HepG2 (cell line): ENCODE measurements at regions not wholly inside any gene's neighbourhood (a gene's known extent, or its start where the extent isn't known, plus 50 kb on each side); places are given as distances from the start of the nearest gene placed in this dataset.

Experiments used
- ATAC-seq: fragments of 200-7000 bp; cut with Tn5 transposase; 3 replicates; pipeline ENCODE4 v1.9.1; 2020; ENCODE audit warnings: mild to moderate bottlenecking, moderate library complexity
- BruUV-seq: library from RNA; stranded (reverse); fragments of 400-500 nt; replicated peaks from 2 replicates; lab custom pipeline; 2021; lab: Mats Ljungman, UMichigan
- CTCF ChIA-PET: fragments of 300-600 bp; formaldehyde crosslinking; extraction: SDS; loops from one replicate; lab custom pipeline; 2021; ENCODE audit warnings: low total read pairs, inconsistent platforms, low intra/inter-chr PET ratio; lab: Yijun Ruan, JAX
- POLR2A ChIA-PET: fragments of 350-600 bp; sonication (Branson Sonifier 250); formaldehyde crosslinking; loops from one replicate; lab custom pipeline; 2020; ENCODE audit warnings: antibody characterized with exemption, inconsistent platforms; lab: Yijun Ruan, JAX
- DNase-seq: peaks from one replicate; pipeline ENCODE4 v3.0.0-alpha.2; 2015; ENCODE audit warnings: low spot score
- FAIRE-seq: peaks from 3 replicates; lab custom pipeline; 2011; peaks lifted over from hg19 to GRCh38; lab: Jason Lieb, UNC
- H2AFZ ChIP-seq: one replicate; pipeline ENCODE4 v1.6.1; 2011; ENCODE audit warnings: low read length, inconsistent platforms
- H3K27ac ChIP-seq: fragments of 300-600 bp; 3 replicates; pipeline ENCODE4 v1.8.0; 2011; ENCODE audit warnings: mixed run types, mild to moderate bottlenecking, mixed read lengths, low read length, inconsistent platforms; ENCODE audit not compliant: insufficient read depth; ENCODE audit errors: extremely low read length
- H3K27me3 ChIP-seq, 2 experiments: fragments of 200-600 bp in 1 of 2; 2 replicates in 1 of 2; 3 replicates in 1 of 2; pipeline versions ENCODE4 v1.6.0 to v1.8.0; 2011; ENCODE audit warnings: low read length in 2 of 2, mild to moderate bottlenecking in 2 of 2, moderate library complexity in 2 of 2, inconsistent platforms in 1 of 2; ENCODE audit not compliant: insufficient read depth in 2 of 2, control insufficient read depth in 1 of 2
- H3K36me3 ChIP-seq, 2 experiments: fragments of 200-600 bp in 1 of 2; replicated peaks in 1 of 2; 2 replicates in 1 of 2; 3 replicates in 1 of 2; pipeline versions ENCODE4 v1.5.1 to v1.8.0; 2011; ENCODE audit warnings: low read length in 2 of 2, inconsistent platforms in 1 of 2; ENCODE audit not compliant: insufficient read depth in 2 of 2, control insufficient read depth in 1 of 2
- H3K4me1 ChIP-seq: 2 replicates; pipeline ENCODE4 v1.5.1; 2012; ENCODE audit warnings: low read length, inconsistent platforms; ENCODE audit not compliant: insufficient read depth
- H3K4me2 ChIP-seq: 2 replicates; pipeline ENCODE4 v1.6.0; 2011; ENCODE audit warnings: low read depth, low read length, inconsistent platforms
- H3K4me3 ChIP-seq, 3 experiments: fragments of 200-600 bp in 1 of 3; sonication (generic), shearing (Covaris generic) in 1 of 3; replicated peaks in 1 of 3; 2 replicates each; pipeline ENCODE4 v1.5.1; 2011 to 2016; ENCODE audit warnings: low read length in 3 of 3, inconsistent platforms in 2 of 3, low read depth in 2 of 3, mild to moderate bottlenecking in 2 of 3, control low read depth in 1 of 3, mixed read lengths in 1 of 3; ENCODE audit not compliant: insufficient read depth in 1 of 3
- H3K79me2 ChIP-seq: one replicate; pipeline ENCODE4 v1.6.1; 2011; ENCODE audit warnings: low read length, inconsistent platforms; ENCODE audit not compliant: insufficient read depth
- H3K9ac ChIP-seq: 2 replicates; pipeline ENCODE4 v1.6.0; 2011; ENCODE audit warnings: mild to moderate bottlenecking, low read depth, low read length, inconsistent platforms; ENCODE audit not compliant: insufficient read depth
- H3K9me3 ChIP-seq: 2 replicates; pipeline ENCODE4 v1.5.1; 2012; ENCODE audit warnings: mild to moderate bottlenecking, low read length
- H4K20me1 ChIP-seq: 2 replicates; pipeline ENCODE4 v1.6.0; 2011; ENCODE audit warnings: inconsistent platforms, mild to moderate bottlenecking, low read length, moderate library complexity; ENCODE audit not compliant: insufficient read depth
- HOXA5 ChIP-seq: sonication (generic); formaldehyde crosslinking; IDR thresholded peaks from 2 replicates; pipeline ENCODE4 v1.4.0; 2020; ENCODE audit warnings: missing genetic modification reagents
- MED1 ChIP-seq: sonication (generic); formaldehyde crosslinking; IDR thresholded peaks from 2 replicates; pipeline ENCODE4 v1.4.0; 2020; ENCODE audit warnings: missing genetic modification reagents
- RELA ChIP-seq: sonication (generic); formaldehyde crosslinking; IDR thresholded peaks from 2 replicates; pipeline ENCODE4 v1.4.0; 2020; ENCODE audit warnings: missing genetic modification reagents
- REXO4 ChIP-seq: sonication (generic); formaldehyde crosslinking; IDR thresholded peaks from 2 replicates; pipeline ENCODE4 v1.8.0; 2022; ENCODE audit warnings: missing genetic modification reagents, mild to moderate bottlenecking, borderline replicate concordance
- SALL2 ChIP-seq: sonication (generic); formaldehyde crosslinking; IDR thresholded peaks from 2 replicates; pipeline ENCODE4 v1.8.1; 2023; ENCODE audit warnings: mild to moderate bottlenecking, missing genetic modification reagents, inconsistent platforms
- ZNF251 ChIP-seq: sonication (generic); formaldehyde crosslinking; IDR thresholded peaks from 2 replicates; pipeline ENCODE4 v1.9.0; 2021; ENCODE audit warnings: mild to moderate bottlenecking, missing genetic modification reagents
- ZNF430 ChIP-seq: sonication (generic); formaldehyde crosslinking; IDR thresholded peaks from 2 replicates; pipeline ENCODE4 v1.9.0; 2021; ENCODE audit warnings: mild to moderate bottlenecking, missing genetic modification reagents
- ZNF768 ChIP-seq: sonication (generic); formaldehyde crosslinking; IDR thresholded peaks from 2 replicates; pipeline ENCODE4 v1.4.0; 2020; ENCODE audit warnings: missing genetic modification reagents
- ZNF891 ChIP-seq: sonication (generic); formaldehyde crosslinking; IDR thresholded peaks from 2 replicates; pipeline ENCODE4 v1.5.0; 2020; ENCODE audit warnings: mild to moderate bottlenecking, missing genetic modification reagents
- WGBS: methylation state at CpG from one replicate; pipeline ENCODE4 v1.1.6; 2017; ENCODE audit warnings: low lambda C conversion rate; 5-methylcytosine and 5-hydroxymethylcytosine counted together
- in situ Hi-C: cut with HindIII; loops from 2 replicates; pipeline ENCODE4 v1.10.0; 2017; ENCODE audit warnings: low pct_unique_long_range_greater_than_20kb; ENCODE audit not compliant: extremely low pct_ligation_motif_present
- intact Hi-C: fragments of 100-400 bp; cut with micrococcal nuclease; formaldehyde crosslinking; loops from one replicate; pipeline ENCODE4 v1.10.0; 2022; ENCODE audit not compliant: unreplicated experiment
- TF ChIP-seq, protein P1 (sequence below): IDR thresholded peaks from 2 replicates; pipeline ENCODE4 v1.6.1; 2016; ENCODE audit warnings: missing genetic modification reagents, missing compliant biosample characterization

DNA sequence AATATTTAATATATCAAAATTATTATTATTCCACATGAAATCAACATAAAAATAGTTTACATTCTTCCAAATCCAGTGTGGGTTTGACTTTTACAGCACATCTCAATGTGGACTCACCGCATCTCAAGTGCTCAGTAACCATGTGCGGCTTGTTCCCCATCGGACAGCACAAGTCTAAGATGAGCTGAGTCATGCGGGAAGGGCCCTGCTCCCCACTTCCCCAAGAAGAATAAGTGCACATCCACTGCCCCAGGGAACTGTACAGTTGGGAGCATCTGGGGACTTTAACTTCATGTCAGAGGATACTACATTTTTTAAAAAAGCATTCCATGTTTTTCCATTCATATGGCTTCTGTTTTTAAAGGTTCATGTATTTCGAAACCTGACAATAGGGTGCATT, 325.6 kb downstream of the BTBD3 start:
- CTCF ChIA-PET: no interaction called here
- Histone ChIP-seq H3K79me2 (no peaks in the 10 kb centered on the region), H3K4me3 (no peak overlapping the region), H3K9ac (no peak overlapping the region), H3K9me3 (no peaks in the 10 kb centered on the region), H3K36me3 (no peaks in the 10 kb centered on the region), H3K27me3 (no peaks in the 10 kb centered on the region; a peak in 1 of 5 replicates)
- intact Hi-C loops: no loop called here
- DNase-seq (no peak), ATAC-seq (no peak), FAIRE-seq (no peak)
- TF ChIP-seq HOXA5: no peak
- no peak for TF ChIP-seq ZNF891 (CRISPR knock-in tag)
- TF ChIP-seq RELA (CRISPR knock-in tag): no peak
- TF ChIP-seq SALL2 (CRISPR knock-in tag): no peak
- no peak for TF ChIP-seq ZNF430
- TF ChIP-seq, all 625 proteins: peak for 0
- no peak overlapping the region for H3K27ac ChIP-seq
- no peak overlapping the region for H3K4me2 ChIP-seq
- POLR2A ChIA-PET: no interaction called here
- H3K4me1 ChIP-seq: no peaks in the 10 kb centered on the region
- WGBS: 46% methylated on average over 5 of the region's 5 CpGs
- BruUV-seq: no TSS peak
- in situ Hi-C loops: no loop called here
- no peak overlapping the region for H2AFZ ChIP-seq
- no peaks in the 10 kb centered on the region for H4K20me1 ChIP-seq

DNA sequence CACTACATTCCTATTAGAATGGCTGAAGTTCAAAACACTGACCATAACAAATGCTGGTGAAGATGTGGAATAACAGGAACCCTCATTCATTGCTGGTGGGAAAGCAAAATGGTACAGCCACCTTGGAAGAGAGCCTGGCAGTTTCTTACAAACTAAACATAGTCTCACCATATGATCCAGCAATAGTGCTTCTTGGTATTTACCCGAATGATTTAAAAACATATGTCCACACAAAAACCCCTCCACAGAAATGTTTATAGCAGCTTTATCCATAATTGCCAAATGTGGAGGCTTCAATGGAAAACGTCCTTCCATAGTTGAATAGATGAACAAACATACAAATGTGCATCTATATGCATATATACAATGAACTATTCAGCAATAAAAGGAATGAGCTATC, 330.8 kb downstream of the BTBD3 start:
- no peak for FAIRE-seq
- Histone ChIP-seq H3K27ac (no peak overlapping the region), H3K36me3 (no peaks in the 10 kb centered on the region), H3K79me2 (no peaks in the 10 kb centered on the region), H3K4me1 (no peaks in the 10 kb centered on the region), H4K20me1 (no peaks in the 10 kb centered on the region), H3K9ac (no peak overlapping the region), H3K27me3 (no peaks in the 10 kb centered on the region), H2AFZ (no peak overlapping the region), H3K9me3 (no peaks in the 10 kb centered on the region), H3K4me3 (no peak overlapping the region), H3K4me2 (no peak overlapping the region)
- ChIA-PET POLR2A (no interaction called here), CTCF (no interaction called here)
- TF ChIP-seq MED1 (CRISPR knock-in tag): no peak
- no peak for TF ChIP-seq ZNF251 (CRISPR knock-in tag)
- TF ChIP-seq ZNF768 (CRISPR knock-in tag): no peak
- TF ChIP-seq, protein P1, sequence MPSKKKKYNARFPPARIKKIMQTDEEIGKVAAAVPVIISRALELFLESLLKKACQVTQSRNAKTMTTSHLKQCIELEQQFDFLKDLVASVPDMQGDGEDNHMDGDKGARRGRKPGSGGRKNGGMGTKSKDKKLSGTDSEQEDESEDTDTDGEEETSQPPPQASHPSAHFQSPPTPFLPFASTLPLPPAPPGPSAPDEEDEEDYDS (CRISPR knock-in tag): no peak
- TF ChIP-seq REXO4: no peak
- ATAC-seq: no peak
- BruUV-seq: no TSS peak
- 0% methylated on average over 2 of the region's 2 CpGs for WGBS
- in situ Hi-C loops: no loop called here
- DNase-seq: no peak
- intact Hi-C loops: no loop called here
